Hepatocyte (in vitro differentiated cells): ENCODE measurements at regions not wholly inside any gene's neighbourhood (a gene's known extent, or its start where the extent isn't known, plus 50 kb on each side); places are given as distances from the start of the nearest gene placed in this dataset.

Experiments
- CTCF ChIP-seq: fragments of 200-600 bp; sonication (generic); IDR thresholded peaks from 2 replicates; pipeline ENCODE4 v1.5.1; 2016; ENCODE audit warnings: antibody characterized with exemption, mild to moderate bottlenecking; ENCODE audit not compliant: poor library complexity
- EZH2 ChIP-seq: fragments of 200-600 bp; sonication (generic); IDR thresholded peaks from 2 replicates; pipeline ENCODE4 v1.6.1; 2016; ENCODE audit warnings: antibody characterized with exemption, mild to moderate bottlenecking, borderline replicate concordance
- EZH2phosphoT487 ChIP-seq: fragments of 200-600 bp; sonication (generic); IDR thresholded peaks from one replicate; pipeline ENCODE4 v1.6.1; 2018; ENCODE audit warnings: antibody characterized with exemption, mild to moderate bottlenecking, low read depth, moderate library complexity; ENCODE audit not compliant: unreplicated experiment, severe bottlenecking

DNA sequence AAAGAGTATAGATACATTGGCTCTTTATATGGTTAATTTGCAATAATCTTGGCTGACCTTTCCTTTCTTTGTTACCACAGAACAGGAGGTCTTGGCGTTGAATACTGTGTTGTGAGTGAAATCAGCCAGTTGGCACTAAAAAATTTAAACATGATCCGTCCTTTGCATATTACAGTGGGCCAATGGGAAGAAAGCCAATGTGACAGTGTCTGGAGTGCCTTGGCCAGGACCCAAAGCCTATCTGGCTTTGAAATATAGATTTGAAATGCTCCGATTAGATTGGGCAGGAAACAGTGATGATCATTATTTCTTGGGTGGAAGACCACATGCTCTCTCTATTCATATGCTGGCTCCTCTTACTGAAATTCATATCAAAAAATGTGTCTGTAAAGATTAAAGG, 339.6 kb upstream of the ANO3 start:
- TF ChIP-seq CTCF, result no peak
- TF ChIP-seq EZH2phosphoT487, result no peak
- TF ChIP-seq EZH2, result no peak
